ENCODE measurements at regions not wholly inside any gene's neighbourhood (a gene's known extent, or its start where the extent isn't known, plus 50 kb on each side); places are given as distances from the start of the nearest gene placed in this dataset.

DNA sequence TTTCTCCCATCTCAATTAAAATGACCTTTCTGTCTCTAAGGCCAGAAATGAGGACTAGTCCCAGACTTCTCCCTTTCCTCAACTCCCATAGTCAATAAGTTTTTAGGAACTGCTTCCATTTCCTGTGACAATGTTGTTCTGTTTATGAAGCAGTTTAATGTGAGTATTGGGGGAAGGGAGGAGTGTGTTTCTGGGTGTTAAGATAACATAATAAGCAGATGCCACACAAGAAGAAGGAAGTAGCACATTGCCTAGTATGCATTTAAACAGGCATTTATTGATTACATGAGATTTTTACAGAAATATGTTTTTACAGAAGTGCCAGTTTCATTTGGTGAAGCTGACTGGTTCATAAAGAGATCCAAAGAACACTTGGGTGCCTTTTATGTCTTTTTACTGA is 65.6 kb upstream of the TNR start:
- Histone ChIP-seq H3K4me3 (ENCODE audit: low read length) (no peak overlapping the region), H3K36me3 (ENCODE audit: insufficient read depth, low read length) (no peaks in the 10 kb centered on the region), H2AFZ (ENCODE audit: low read depth, low read length) (no peak overlapping the region), H3K4me1 (ENCODE audit: insufficient read depth, low read length) (no peaks in the 10 kb centered on the region), H3K27me3 (ENCODE audit: insufficient read depth, low read length) (no peaks in the 10 kb centered on the region), H3K9me3 (ENCODE audit: low read length) (no peaks in the 10 kb centered on the region)

DNA sequence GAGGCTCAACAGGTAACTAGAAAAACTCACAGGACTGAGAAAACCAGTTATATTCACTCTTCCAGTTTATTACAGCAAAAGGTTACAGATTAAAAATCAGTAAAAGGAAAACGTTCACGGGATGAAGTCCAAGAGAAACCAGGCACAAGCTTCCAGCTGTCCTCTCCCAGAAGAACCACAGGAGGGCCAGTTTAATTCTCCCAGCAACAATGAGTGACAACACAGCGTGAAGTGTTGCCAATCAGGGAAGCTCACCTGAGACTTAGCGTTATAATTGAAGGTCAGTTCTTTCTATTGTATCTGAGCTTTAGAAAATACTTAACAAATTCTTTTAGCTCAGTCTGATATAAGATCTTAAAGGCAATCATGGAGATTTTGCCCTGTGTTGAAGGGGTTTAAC is 65.2 kb upstream of the TNR start:
- no peak overlapping the region for H3K4me3 ChIP-seq (ENCODE audit: low read length)
- H3K27me3 ChIP-seq (ENCODE audit: insufficient read depth, low read length): no peaks in the 10 kb centered on the region

DNA sequence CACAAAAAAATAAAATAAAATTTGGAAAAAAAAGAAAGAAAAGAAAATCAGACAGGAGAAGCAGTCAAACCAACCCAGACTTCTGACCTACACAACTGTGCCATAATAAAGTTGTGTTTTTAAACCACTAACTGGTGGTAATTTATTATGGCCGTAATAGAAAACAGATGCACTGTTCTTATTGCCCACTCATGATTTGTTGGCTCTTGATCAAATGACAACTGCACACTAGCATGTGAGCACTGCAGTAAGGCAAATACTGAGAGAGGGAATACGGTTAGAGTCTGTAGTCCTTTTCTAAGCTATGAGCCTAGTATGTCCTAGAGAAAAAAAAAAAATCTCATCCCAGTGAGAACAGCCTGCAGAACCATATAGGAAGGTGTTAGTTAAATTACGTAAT is 61.2 kb upstream of the TNR start:
- no peaks in the 10 kb centered on the region for H3K27me3 ChIP-seq (ENCODE audit: insufficient read depth, low read length)
- H2AFZ ChIP-seq (ENCODE audit: low read depth, low read length): no peak overlapping the region
- H3K4me1 ChIP-seq (ENCODE audit: insufficient read depth, low read length): no peaks in the 10 kb centered on the region
- no peaks in the 10 kb centered on the region for H3K36me3 ChIP-seq (ENCODE audit: insufficient read depth, low read length)
- no peak overlapping the region for H3K4me3 ChIP-seq (ENCODE audit: low read length)
- no peaks in the 10 kb centered on the region for H3K9me3 ChIP-seq (ENCODE audit: low read length)

More for the DNA sequence above, 65.2 kb upstream of the TNR start:
- Histone ChIP-seq H3K36me3 (ENCODE audit: insufficient read depth, low read length) (no peaks in the 10 kb centered on the region), H3K9me3 (ENCODE audit: low read length) (no peaks in the 10 kb centered on the region), H3K4me1 (ENCODE audit: insufficient read depth, low read length) (no peaks in the 10 kb centered on the region), H2AFZ (ENCODE audit: low read depth, low read length) (no peak overlapping the region)

DNA sequence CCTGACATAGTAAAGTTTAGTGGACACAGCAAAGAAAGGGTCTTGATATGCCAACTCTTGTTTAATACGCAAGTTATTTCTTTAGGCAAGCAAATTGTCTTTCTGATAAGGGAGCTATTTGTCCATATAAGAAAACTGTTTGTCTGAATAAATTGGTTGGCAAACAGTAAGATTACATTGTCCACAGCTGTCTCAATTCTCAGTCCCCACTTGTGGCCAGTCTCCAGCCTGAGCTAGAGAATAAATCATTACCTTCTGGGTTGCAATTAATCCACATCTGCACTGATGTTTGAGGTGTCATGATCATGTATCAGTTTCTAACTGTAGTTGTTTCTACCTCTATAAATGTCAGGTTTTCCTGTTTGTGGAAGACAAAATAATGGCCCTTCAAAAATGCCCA is 60.0 kb upstream of the TNR start:
- Histone ChIP-seq H3K36me3 (ENCODE audit: insufficient read depth, low read length) (no peaks in the 10 kb centered on the region), H3K4me1 (ENCODE audit: insufficient read depth, low read length) (no peaks in the 10 kb centered on the region), H2AFZ (ENCODE audit: low read depth, low read length) (no peak overlapping the region), H3K4me3 (ENCODE audit: low read length) (no peak overlapping the region), H3K9me3 (ENCODE audit: low read length) (no peaks in the 10 kb centered on the region), H3K27me3 (ENCODE audit: insufficient read depth, low read length) (no peaks in the 10 kb centered on the region)

DNA sequence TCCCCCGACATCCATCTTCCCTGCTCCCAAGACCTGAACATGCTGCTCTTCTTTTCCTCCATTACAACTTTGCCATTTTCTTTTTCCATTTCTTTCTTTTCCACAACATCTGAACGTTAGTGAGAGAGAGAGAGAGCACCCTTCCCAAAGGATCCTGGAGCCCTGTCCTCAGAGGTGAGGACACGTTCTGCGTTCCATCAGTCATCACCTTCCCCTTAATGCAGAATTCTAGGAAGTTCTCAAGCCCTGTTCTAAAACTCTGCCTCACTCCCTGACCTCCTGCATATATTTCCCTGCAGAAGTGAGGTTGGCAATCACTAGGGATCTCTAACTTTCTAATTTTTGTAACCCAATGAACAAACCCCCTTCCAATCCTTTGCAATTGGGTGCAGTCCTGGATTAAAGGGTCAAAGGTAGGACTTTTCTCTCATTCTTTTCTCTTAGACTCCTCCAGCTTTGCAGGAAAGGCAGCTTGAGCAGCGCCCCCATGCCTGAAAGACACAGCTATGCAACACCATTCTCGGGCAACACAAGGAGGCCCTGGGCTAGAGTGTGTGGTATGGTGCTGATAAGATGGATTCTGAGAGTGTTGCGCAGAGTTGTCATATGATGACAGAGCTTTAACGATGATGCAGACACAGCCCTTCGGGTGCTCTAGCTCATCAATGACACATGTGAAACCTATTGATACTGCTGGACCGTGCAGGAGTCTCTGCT is 59.2 kb upstream of the TNR start:
- no peak overlapping the region for H3K4me3 ChIP-seq (ENCODE audit: low read length)
- H3K9me3 ChIP-seq (ENCODE audit: low read length): no peaks in the 10 kb centered on the region
- no peaks in the 10 kb centered on the region for H3K27me3 ChIP-seq (ENCODE audit: insufficient read depth, low read length)
- no peak overlapping the region for H2AFZ ChIP-seq (ENCODE audit: low read depth, low read length)
- no peaks in the 10 kb centered on the region for H3K4me1 ChIP-seq (ENCODE audit: insufficient read depth, low read length)
- no peaks in the 10 kb centered on the region for H3K36me3 ChIP-seq (ENCODE audit: insufficient read depth, low read length)

DNA sequence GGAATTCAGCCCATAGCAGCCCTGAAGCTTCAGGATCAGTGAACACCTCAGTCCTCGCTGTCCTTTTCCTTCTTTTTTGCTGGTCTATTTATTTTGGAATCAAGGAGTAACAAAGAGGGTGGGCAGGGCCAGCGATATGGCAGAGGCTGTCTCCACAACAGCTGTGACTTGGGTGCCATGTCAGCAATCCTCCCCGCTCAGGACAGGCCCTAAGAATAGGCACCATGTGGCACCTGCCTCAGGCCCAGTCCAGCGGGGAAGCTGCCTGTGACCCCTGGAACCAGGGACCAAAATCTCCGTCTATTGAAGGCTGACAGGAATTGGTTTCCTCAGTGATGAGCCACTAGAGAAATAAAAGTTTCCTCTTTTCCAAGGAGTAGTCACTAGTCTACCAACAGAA is 58.6 kb upstream of the TNR start:
- Histone ChIP-seq H3K9me3 (ENCODE audit: low read length) (no peaks in the 10 kb centered on the region), H3K4me3 (ENCODE audit: low read length) (no peak overlapping the region), H3K27me3 (ENCODE audit: insufficient read depth, low read length) (no peaks in the 10 kb centered on the region), H3K4me1 (ENCODE audit: insufficient read depth, low read length) (no peaks in the 10 kb centered on the region), H2AFZ (ENCODE audit: low read depth, low read length) (no peak overlapping the region), H3K36me3 (ENCODE audit: insufficient read depth, low read length) (no peaks in the 10 kb centered on the region)

DNA sequence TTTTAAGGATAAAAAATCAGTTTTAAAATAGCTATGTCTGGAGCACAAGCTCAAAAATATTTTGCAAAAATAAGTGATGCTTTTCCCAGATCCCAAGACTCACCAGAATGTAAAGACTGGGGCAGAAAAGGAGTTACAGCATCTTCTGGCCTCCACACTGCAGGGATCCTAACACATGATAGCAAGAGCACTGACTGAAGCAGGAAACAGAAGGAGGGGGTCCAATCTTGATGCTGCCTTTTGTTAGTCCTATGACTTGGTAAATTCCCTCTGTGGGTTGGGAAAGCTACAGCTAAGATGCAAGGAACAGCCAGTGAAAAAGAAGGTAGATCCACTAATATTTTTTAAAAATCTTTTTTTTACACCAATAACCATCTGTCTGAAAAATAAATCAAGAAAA is 54.2 kb upstream of the TNR start:
- no peak overlapping the region for H3K4me3 ChIP-seq (ENCODE audit: low read length)

DNA sequence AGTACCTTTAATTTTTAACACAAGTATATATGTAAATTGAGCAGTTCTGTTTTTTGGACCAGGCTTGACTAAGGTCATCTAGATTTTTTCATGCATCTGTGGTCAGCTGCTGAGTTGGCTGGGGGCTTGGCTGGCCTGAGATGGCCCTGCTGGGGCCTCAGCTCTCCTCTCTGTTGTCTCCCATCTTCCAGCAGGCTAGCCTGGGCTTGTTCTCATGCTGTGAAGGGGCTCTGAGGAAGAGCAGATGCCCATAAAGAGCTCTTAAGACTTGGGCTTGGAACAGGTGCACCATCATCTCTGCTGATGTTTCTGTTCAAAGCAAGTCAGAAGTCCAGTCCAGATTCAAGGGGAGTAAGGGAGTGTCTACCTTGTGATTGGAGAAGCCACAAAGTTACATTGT is 51.2 kb upstream of the TNR start:
- no peak overlapping the region for H3K4me3 ChIP-seq (ENCODE audit: low read length)
- no peaks in the 10 kb centered on the region for H3K36me3 ChIP-seq (ENCODE audit: insufficient read depth, low read length)
- H2AFZ ChIP-seq (ENCODE audit: low read depth, low read length): no peak overlapping the region

More for the DNA sequence above, 54.2 kb upstream of the TNR start:
- no peaks in the 10 kb centered on the region for H3K36me3 ChIP-seq (ENCODE audit: insufficient read depth, low read length)
- H3K4me1 ChIP-seq (ENCODE audit: insufficient read depth, low read length): peaks cover 2% of the 10 kb centered on the region
- H2AFZ ChIP-seq (ENCODE audit: low read depth, low read length): no peak overlapping the region
- H3K9me3 ChIP-seq (ENCODE audit: low read length): no peaks in the 10 kb centered on the region
- no peaks in the 10 kb centered on the region for H3K27me3 ChIP-seq (ENCODE audit: insufficient read depth, low read length)

DNA sequence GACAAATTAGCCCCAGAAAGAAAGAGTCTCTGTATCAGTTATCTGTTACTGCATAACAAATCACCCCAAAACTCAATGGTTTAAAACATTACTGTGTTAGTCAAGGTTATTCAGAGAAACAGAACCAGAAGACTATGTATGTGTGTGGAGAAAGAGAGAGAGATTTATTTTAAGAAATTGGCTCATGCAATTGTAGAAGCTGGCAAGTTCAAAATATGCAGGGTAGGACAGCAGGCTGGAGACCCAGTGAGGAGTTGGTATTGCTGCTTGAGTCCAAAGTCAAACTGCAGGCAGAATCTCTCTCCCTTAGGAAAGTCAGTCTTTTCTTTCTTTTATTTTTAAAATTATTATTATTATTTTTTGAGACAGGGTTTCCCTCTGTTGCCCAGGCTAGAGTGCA is 50.2 kb upstream of the TNR start:
- Histone ChIP-seq H3K36me3 (ENCODE audit: insufficient read depth, low read length) (no peaks in the 10 kb centered on the region), H3K9me3 (ENCODE audit: low read length) (no peaks in the 10 kb centered on the region), H3K4me3 (ENCODE audit: low read length) (no peak overlapping the region), H3K4me1 (ENCODE audit: insufficient read depth, low read length) (peaks cover 2% of the 10 kb centered on the region), H3K27me3 (ENCODE audit: insufficient read depth, low read length) (no peaks in the 10 kb centered on the region), H2AFZ (ENCODE audit: low read depth, low read length) (no peak overlapping the region)

More for the DNA sequence above, 51.2 kb upstream of the TNR start:
- H3K27me3 ChIP-seq (ENCODE audit: insufficient read depth, low read length): no peaks in the 10 kb centered on the region
- no peaks in the 10 kb centered on the region for H3K9me3 ChIP-seq (ENCODE audit: low read length)
- H3K4me1 ChIP-seq (ENCODE audit: insufficient read depth, low read length): peaks cover 2% of the 10 kb centered on the region
